ENCODE measurements at regions not wholly inside any gene's neighbourhood (a gene's known extent, or its start where the extent isn't known, plus 50 kb on each side); places are given as distances from the start of the nearest gene placed in this dataset.

DNA sequence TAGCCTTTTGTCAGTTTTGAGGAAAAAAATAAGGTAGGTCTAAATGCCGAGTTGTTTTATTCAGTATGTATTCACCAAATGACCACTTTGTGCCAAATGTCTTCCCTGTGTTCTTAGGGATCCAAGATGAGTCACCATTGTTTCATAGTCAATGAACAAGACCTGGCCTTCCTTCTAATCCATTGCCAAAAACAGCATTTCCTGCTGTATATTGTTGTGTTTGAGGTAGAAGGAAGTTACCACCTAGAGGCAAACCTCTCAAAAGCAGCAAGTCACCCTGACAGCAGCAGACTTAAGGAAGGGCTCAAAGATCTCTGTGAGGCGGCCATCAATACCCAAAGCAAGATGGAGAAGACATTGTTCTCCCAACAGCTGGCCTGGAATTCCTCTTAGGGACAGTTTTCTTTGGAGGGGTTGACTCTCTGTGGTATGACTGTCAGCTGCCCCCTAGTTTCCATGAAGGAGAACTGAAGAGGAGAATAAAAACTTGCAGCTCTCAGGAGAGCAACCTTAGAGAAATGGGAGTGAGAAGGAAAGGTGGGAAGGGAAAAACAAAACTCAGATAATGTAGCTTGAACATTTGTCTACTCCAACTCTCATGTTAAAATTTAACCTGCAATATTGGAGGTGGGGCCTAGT lies 328.3 kb downstream of the LRATD1 start:
- Mint-ChIP-seq H3K4me3 (ENCODE audit: unreplicated experiment) (no peak overlapping the region), H3K27ac (ENCODE audit: unreplicated experiment) (no peak overlapping the region), H3K27me3 (ENCODE audit: unreplicated experiment) (peaks cover 2% of the 10 kb centered on the region), H3K9me3 (ENCODE audit: unreplicated experiment) (peaks cover 2% of the 10 kb centered on the region), H3K4me1 (ENCODE audit: low read depth, unreplicated experiment) (peaks cover 5% of the 10 kb centered on the region), H3K36me3 (ENCODE audit: unreplicated experiment) (peaks cover 9% of the 10 kb centered on the region)
- no peak for DNase-seq
- no peak for TF ChIP-seq CTCF (IDR thresholded peaks at IDR 0.05; ENCODE audit: partially characterized antibody, unreplicated experiment)

GRCh38 chr2:14967729-14968128 lies 335.2 kb downstream of the LRATD1 start:
- peaks cover 3% of the 10 kb centered on the region for H3K27me3 Mint-ChIP-seq (ENCODE audit: unreplicated experiment)
- no peak for DNase-seq
- no peak for TF ChIP-seq CTCF (IDR thresholded peaks at IDR 0.05; ENCODE audit: partially characterized antibody, unreplicated experiment)
- no peak overlapping the region for H3K27ac Mint-ChIP-seq (ENCODE audit: unreplicated experiment)
- no peak overlapping the region for H3K4me3 Mint-ChIP-seq (ENCODE audit: unreplicated experiment)
- H3K9me3 Mint-ChIP-seq (ENCODE audit: unreplicated experiment) = peaks cover 2% of the 10 kb centered on the region
- H3K4me1 Mint-ChIP-seq (ENCODE audit: low read depth, unreplicated experiment) = no peaks in the 10 kb centered on the region
- H3K36me3 Mint-ChIP-seq (ENCODE audit: unreplicated experiment) = no peaks in the 10 kb centered on the region

- H3K27ac Mint-ChIP-seq (ENCODE audit: unreplicated experiment) = no peak overlapping the region
- peaks cover 2% of the 10 kb centered on the region for H3K27me3 Mint-ChIP-seq (ENCODE audit: unreplicated experiment)
- TF ChIP-seq CTCF (IDR thresholded peaks at IDR 0.05; ENCODE audit: partially characterized antibody, unreplicated experiment) = no peak
- H3K36me3 Mint-ChIP-seq (ENCODE audit: unreplicated experiment) = no peaks in the 10 kb centered on the region
- no peak for DNase-seq
- H3K4me1 Mint-ChIP-seq (ENCODE audit: low read depth, unreplicated experiment) = no peaks in the 10 kb centered on the region
- no peak overlapping the region for H3K4me3 Mint-ChIP-seq (ENCODE audit: unreplicated experiment)
- no peaks in the 10 kb centered on the region for H3K9me3 Mint-ChIP-seq (ENCODE audit: unreplicated experiment)
Observed at GRCh38 chr2:14975381-14975780, 342.9 kb downstream of the LRATD1 start.

DNA sequence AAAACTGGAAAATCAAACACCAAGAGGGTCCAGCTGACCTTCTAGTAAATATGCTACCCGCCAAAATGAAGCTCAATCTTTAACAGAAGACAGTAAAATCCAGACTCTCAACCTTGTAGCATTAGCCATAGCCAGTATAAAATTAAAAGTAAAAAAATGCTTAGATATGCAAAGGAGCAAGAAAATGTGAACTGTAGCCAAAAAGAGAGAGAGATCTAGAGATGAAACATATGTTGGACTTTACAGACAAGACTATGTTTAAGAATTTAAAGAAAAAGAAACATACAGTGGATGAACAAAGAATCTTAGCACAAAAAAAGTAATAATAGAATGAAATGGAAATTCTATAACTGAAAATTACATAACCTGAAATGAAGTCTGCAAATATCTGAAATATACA lies 344.5 kb downstream of the LRATD1 start:
- no peak for DNase-seq

More for the DNA sequence above, 344.5 kb downstream of the LRATD1 start:
- no peaks in the 10 kb centered on the region for H3K4me1 Mint-ChIP-seq (ENCODE audit: low read depth, unreplicated experiment)
- no peak for TF ChIP-seq CTCF (IDR thresholded peaks at IDR 0.05; ENCODE audit: partially characterized antibody, unreplicated experiment)
- H3K9me3 Mint-ChIP-seq (ENCODE audit: unreplicated experiment) = no peaks in the 10 kb centered on the region
- no peaks in the 10 kb centered on the region for H3K27me3 Mint-ChIP-seq (ENCODE audit: unreplicated experiment)
- H3K27ac Mint-ChIP-seq (ENCODE audit: unreplicated experiment) = no peak overlapping the region
- no peak overlapping the region for H3K4me3 Mint-ChIP-seq (ENCODE audit: unreplicated experiment)
- no peaks in the 10 kb centered on the region for H3K36me3 Mint-ChIP-seq (ENCODE audit: unreplicated experiment)
